ENCODE measurements at regions not wholly inside any gene's neighbourhood (a gene's known extent, or its start where the extent isn't known, plus 50 kb on each side); places are given as distances from the start of the nearest gene placed in this dataset.

- Histone ChIP-seq H3K9me3 (ENCODE audit: control insufficient read depth in 2 of 2, low read length in 2 of 2) (no peaks in the 10 kb centered on the region), H3K4me1 (ENCODE audit: control insufficient read depth, insufficient read depth, low read length) (no peaks in the 10 kb centered on the region), H3K27me3 (ENCODE audit: control insufficient read depth in 1 of 2, insufficient read depth in 2 of 2, low read length in 2 of 2) (no peaks in the 10 kb centered on the region), H3K9ac (ENCODE audit: low read length in 2 of 2) (no peak overlapping the region), H3K36me3 (ENCODE audit: control insufficient read depth in 2 of 2, insufficient read depth in 2 of 2, low read length in 2 of 2) (no peaks in the 10 kb centered on the region), H3K4me3 (ENCODE audit: low read length in 2 of 2) (no peak overlapping the region), H3K27ac (ENCODE audit: low read length) (no peak overlapping the region)
These were observed 188.3 kb upstream of the SLC39A10 start for GRCh38 chr2:195468771-195469170.

- H3K27me3 ChIP-seq (ENCODE audit: control insufficient read depth in 1 of 2, insufficient read depth in 2 of 2, low read length in 2 of 2) = no peaks in the 10 kb centered on the region
These were observed 190.6 kb upstream of the SLC39A10 start for GRCh38 chr2:195466427-195466826.

GRCh38 chr2:195461010-195461409 lies 196.0 kb upstream of the SLC39A10 start:
- Histone ChIP-seq H3K4me3 (ENCODE audit: low read length in 2 of 2) (no peak overlapping the region), H3K9me3 (ENCODE audit: control insufficient read depth in 2 of 2, low read length in 2 of 2) (no peaks in the 10 kb centered on the region), H3K27ac (ENCODE audit: low read length) (no peak overlapping the region), H3K9ac (ENCODE audit: low read length in 2 of 2) (no peak overlapping the region), H3K4me1 (ENCODE audit: control insufficient read depth, insufficient read depth, low read length) (no peaks in the 10 kb centered on the region), H3K27me3 (ENCODE audit: control insufficient read depth in 1 of 2, insufficient read depth in 2 of 2, low read length in 2 of 2) (no peaks in the 10 kb centered on the region), H3K36me3 (ENCODE audit: control insufficient read depth in 2 of 2, insufficient read depth in 2 of 2, low read length in 2 of 2) (no peaks in the 10 kb centered on the region)

More at GRCh38 chr2:195466427-195466826, 190.6 kb upstream of the SLC39A10 start:
- H3K27ac ChIP-seq (ENCODE audit: low read length) = no peak overlapping the region
- H3K4me1 ChIP-seq (ENCODE audit: control insufficient read depth, insufficient read depth, low read length) = no peaks in the 10 kb centered on the region
- no peaks in the 10 kb centered on the region for H3K36me3 ChIP-seq (ENCODE audit: control insufficient read depth in 2 of 2, insufficient read depth in 2 of 2, low read length in 2 of 2)
- H3K9ac ChIP-seq (ENCODE audit: low read length in 2 of 2) = no peak overlapping the region
- no peaks in the 10 kb centered on the region for H3K9me3 ChIP-seq (ENCODE audit: control insufficient read depth in 2 of 2, low read length in 2 of 2)
- no peak overlapping the region for H3K4me3 ChIP-seq (ENCODE audit: low read length in 2 of 2)

- Histone ChIP-seq H3K27ac (ENCODE audit: low read length) (no peak overlapping the region), H3K4me1 (ENCODE audit: control insufficient read depth, insufficient read depth, low read length) (no peaks in the 10 kb centered on the region), H3K4me3 (ENCODE audit: low read length in 2 of 2) (no peak overlapping the region), H3K9ac (ENCODE audit: low read length in 2 of 2) (no peak overlapping the region), H3K27me3 (ENCODE audit: control insufficient read depth in 1 of 2, insufficient read depth in 2 of 2, low read length in 2 of 2) (no peaks in the 10 kb centered on the region), H3K9me3 (ENCODE audit: control insufficient read depth in 2 of 2, low read length in 2 of 2) (no peaks in the 10 kb centered on the region), H3K36me3 (ENCODE audit: control insufficient read depth in 2 of 2, insufficient read depth in 2 of 2, low read length in 2 of 2) (no peaks in the 10 kb centered on the region)
These were observed 198.1 kb upstream of the SLC39A10 start for GRCh38 chr2:195458936-195459335.

GRCh38 chr2:195457873-195458272 lies 199.2 kb upstream of the SLC39A10 start:
- Histone ChIP-seq H3K9ac (ENCODE audit: low read length in 2 of 2) (no peak overlapping the region), H3K9me3 (ENCODE audit: control insufficient read depth in 2 of 2, low read length in 2 of 2) (no peaks in the 10 kb centered on the region), H3K27me3 (ENCODE audit: control insufficient read depth in 1 of 2, insufficient read depth in 2 of 2, low read length in 2 of 2) (no peaks in the 10 kb centered on the region), H3K27ac (ENCODE audit: low read length) (no peak overlapping the region), H3K36me3 (ENCODE audit: control insufficient read depth in 2 of 2, insufficient read depth in 2 of 2, low read length in 2 of 2) (no peaks in the 10 kb centered on the region), H3K4me3 (ENCODE audit: low read length in 2 of 2) (no peak overlapping the region), H3K4me1 (ENCODE audit: control insufficient read depth, insufficient read depth, low read length) (no peaks in the 10 kb centered on the region)

GRCh38 chr2:195456771-195457170 lies 200.3 kb upstream of the SLC39A10 start:
- H3K4me3 ChIP-seq (ENCODE audit: low read length in 2 of 2) = no peak overlapping the region
- no peak overlapping the region for H3K9ac ChIP-seq (ENCODE audit: low read length in 2 of 2)
- no peaks in the 10 kb centered on the region for H3K36me3 ChIP-seq (ENCODE audit: control insufficient read depth in 2 of 2, insufficient read depth in 2 of 2, low read length in 2 of 2)

GRCh38 chr2:195451160-195451559 lies 205.9 kb upstream of the SLC39A10 start:
- Histone ChIP-seq H3K27ac (ENCODE audit: low read length) (no peak overlapping the region), H3K9ac (ENCODE audit: low read length in 2 of 2) (no peak overlapping the region), H3K27me3 (ENCODE audit: control insufficient read depth in 1 of 2, insufficient read depth in 2 of 2, low read length in 2 of 2) (no peaks in the 10 kb centered on the region), H3K9me3 (ENCODE audit: control insufficient read depth in 2 of 2, low read length in 2 of 2) (no peaks in the 10 kb centered on the region), H3K36me3 (ENCODE audit: control insufficient read depth in 2 of 2, insufficient read depth in 2 of 2, low read length in 2 of 2) (no peaks in the 10 kb centered on the region), H3K4me3 (ENCODE audit: low read length in 2 of 2) (no peak overlapping the region), H3K4me1 (ENCODE audit: control insufficient read depth, insufficient read depth, low read length) (no peaks in the 10 kb centered on the region)

More at GRCh38 chr2:195456771-195457170, 200.3 kb upstream of the SLC39A10 start:
- Histone ChIP-seq H3K9me3 (ENCODE audit: control insufficient read depth in 2 of 2, low read length in 2 of 2) (no peaks in the 10 kb centered on the region), H3K27ac (ENCODE audit: low read length) (no peak overlapping the region), H3K27me3 (ENCODE audit: control insufficient read depth in 1 of 2, insufficient read depth in 2 of 2, low read length in 2 of 2) (no peaks in the 10 kb centered on the region), H3K4me1 (ENCODE audit: control insufficient read depth, insufficient read depth, low read length) (no peaks in the 10 kb centered on the region)

GRCh38 chr2:195450552-195451113 lies 206.4 kb upstream of the SLC39A10 start:
- Histone ChIP-seq H3K27me3 (ENCODE audit: control insufficient read depth in 1 of 2, insufficient read depth in 2 of 2, low read length in 2 of 2) (no peaks in the 10 kb centered on the region), H3K4me1 (ENCODE audit: control insufficient read depth, insufficient read depth, low read length) (no peaks in the 10 kb centered on the region), H3K9me3 (ENCODE audit: control insufficient read depth in 2 of 2, low read length in 2 of 2) (no peaks in the 10 kb centered on the region), H3K9ac (ENCODE audit: low read length in 2 of 2) (no peak overlapping the region), H3K36me3 (ENCODE audit: control insufficient read depth in 2 of 2, insufficient read depth in 2 of 2, low read length in 2 of 2) (no peaks in the 10 kb centered on the region), H3K27ac (ENCODE audit: low read length) (no peak overlapping the region), H3K4me3 (ENCODE audit: low read length in 2 of 2) (no peak overlapping the region)

GRCh38 chr2:195447323-195447975 lies 209.6 kb upstream of the SLC39A10 start:
- Histone ChIP-seq H3K27me3 (ENCODE audit: control insufficient read depth in 1 of 2, insufficient read depth in 2 of 2, low read length in 2 of 2) (no peaks in the 10 kb centered on the region), H3K9me3 (ENCODE audit: control insufficient read depth in 2 of 2, low read length in 2 of 2) (no peaks in the 10 kb centered on the region)

GRCh38 chr2:195445639-195446038 lies 211.4 kb upstream of the SLC39A10 start:
- H3K27ac ChIP-seq (ENCODE audit: low read length) = no peak overlapping the region
- no peaks in the 10 kb centered on the region for H3K4me1 ChIP-seq (ENCODE audit: control insufficient read depth, insufficient read depth, low read length)
- H3K36me3 ChIP-seq (ENCODE audit: control insufficient read depth in 2 of 2, insufficient read depth in 2 of 2, low read length in 2 of 2) = no peaks in the 10 kb centered on the region
- H3K27me3 ChIP-seq (ENCODE audit: control insufficient read depth in 1 of 2, insufficient read depth in 2 of 2, low read length in 2 of 2) = no peaks in the 10 kb centered on the region
- H3K9me3 ChIP-seq (ENCODE audit: control insufficient read depth in 2 of 2, low read length in 2 of 2) = peaks cover 3 to 6% of the 10 kb centered on the region in 2 donors
- no peak overlapping the region for H3K9ac ChIP-seq (ENCODE audit: low read length in 2 of 2)
- H3K4me3 ChIP-seq (ENCODE audit: low read length in 2 of 2) = no peak overlapping the region

More at GRCh38 chr2:195447323-195447975, 209.6 kb upstream of the SLC39A10 start:
- no peak overlapping the region for H3K4me3 ChIP-seq (ENCODE audit: low read length in 2 of 2)
- H3K9ac ChIP-seq (ENCODE audit: low read length in 2 of 2) = no peak overlapping the region
- H3K36me3 ChIP-seq (ENCODE audit: control insufficient read depth in 2 of 2, insufficient read depth in 2 of 2, low read length in 2 of 2) = no peaks in the 10 kb centered on the region
- H3K4me1 ChIP-seq (ENCODE audit: control insufficient read depth, insufficient read depth, low read length) = no peaks in the 10 kb centered on the region
- no peak overlapping the region for H3K27ac ChIP-seq (ENCODE audit: low read length)

GRCh38 chr2:195443926-195444325 lies 213.1 kb upstream of the SLC39A10 start:
- no peaks in the 10 kb centered on the region for H3K36me3 ChIP-seq (ENCODE audit: control insufficient read depth in 2 of 2, insufficient read depth in 2 of 2, low read length in 2 of 2)
- H3K9ac ChIP-seq (ENCODE audit: low read length in 2 of 2) = no peak overlapping the region
- no peak overlapping the region for H3K4me3 ChIP-seq (ENCODE audit: low read length in 2 of 2)
- H3K27ac ChIP-seq (ENCODE audit: low read length) = no peak overlapping the region
- H3K27me3 ChIP-seq (ENCODE audit: control insufficient read depth in 1 of 2, insufficient read depth in 2 of 2, low read length in 2 of 2) = no peaks in the 10 kb centered on the region
- H3K4me1 ChIP-seq (ENCODE audit: control insufficient read depth, insufficient read depth, low read length) = no peaks in the 10 kb centered on the region
- H3K9me3 ChIP-seq (ENCODE audit: control insufficient read depth in 2 of 2, low read length in 2 of 2) = peaks cover 3 to 11% of the 10 kb centered on the region in 2 donors

All from stomach smooth muscle (tissue), 2 donors.